Fibroblast of the conjunctiva (primary cell): ENCODE measurements at regions not wholly inside any gene's neighbourhood (a gene's known extent, or its start where the extent isn't known, plus 50 kb on each side); places are given as distances from the start of the nearest gene placed in this dataset.
A peak's percentile ranks its signal among the peaks of the same experiment; 100 is the strongest.
"Not testable (repeated sequence)": the region's sequence is repeated elsewhere in the genome, so short reads cannot be mapped to it uniquely, and the experiment has no call there.

Source experiments
- DNase-seq: peaks from one replicate; pipeline ENCODE4 v3.0.0-alpha.2; 2010; ENCODE audit warnings: low read depth

- not testable (repeated sequence) for DNase-seq
Observed at GRCh38 chr6:57708061-57708460, 390.6 kb downstream of the PRIM2 start.

GRCh38 chr6:57722546-57722945, 405.1 kb downstream of the PRIM2 start:
- not testable (repeated sequence) for DNase-seq

- not testable (repeated sequence) for DNase-seq
Observed at GRCh38 chr6:57723815-57724401, 406.5 kb downstream of the PRIM2 start.

- not testable (repeated sequence) for DNase-seq
Observed at GRCh38 chr6:57729407-57729806, 412.0 kb downstream of the PRIM2 start.

- not testable (repeated sequence) for DNase-seq
Observed at GRCh38 chr6:57730726-57731125, 413.3 kb downstream of the PRIM2 start.

- DNase-seq: not testable (repeated sequence)
Observed at GRCh38 chr6:57747716-57748115, 430.3 kb downstream of the PRIM2 start.

GRCh38 chr6:57759850-57760249, 442.4 kb downstream of the PRIM2 start:
- DNase-seq: not testable (repeated sequence)

- not testable (repeated sequence) for DNase-seq
Observed at GRCh38 chr6:57792720-57793397, 475.4 kb downstream of the PRIM2 start.

- not testable (repeated sequence) for DNase-seq
Observed at GRCh38 chr6:57793398-57793762, 475.9 kb downstream of the PRIM2 start.

- DNase-seq: peak; percentile 56
Observed at GRCh38 chr6:57799703-57800479, 482.5 kb downstream of the PRIM2 start.

GRCh38 chr6:57808581-57808980, 491.2 kb downstream of the PRIM2 start:
- DNase-seq: peak; percentile 32

GRCh38 chr6:57809454-57809853, 492.0 kb downstream of the PRIM2 start:
- not testable (repeated sequence) for DNase-seq

- not testable (repeated sequence) for DNase-seq
Observed at GRCh38 chr6:57813271-57814075, 496.0 kb downstream of the PRIM2 start.

- DNase-seq: not testable (repeated sequence)
Observed at GRCh38 chr6:57815826-57816225, 498.4 kb downstream of the PRIM2 start.

GRCh38 chr6:57821325-57821724, 503.9 kb downstream of the PRIM2 start:
- not testable (repeated sequence) for DNase-seq

- DNase-seq: not testable (repeated sequence)
Observed at GRCh38 chr6:57822448-57822847, 505.0 kb downstream of the PRIM2 start.

GRCh38 chr6:57822896-57823358, 505.5 kb downstream of the PRIM2 start:
- DNase-seq: peak; percentile 65

GRCh38 chr6:57837622-57838209, 520.3 kb downstream of the PRIM2 start:
- not testable (repeated sequence) for DNase-seq

GRCh38 chr6:57841551-57841950, 524.1 kb downstream of the PRIM2 start:
- DNase-seq: not testable (repeated sequence)

- DNase-seq: not testable (repeated sequence)
Observed at GRCh38 chr6:57853745-57854407, 536.4 kb downstream of the PRIM2 start.
